ENCODE measurements at regions not wholly inside any gene's neighbourhood (a gene's known extent, or its start where the extent isn't known, plus 50 kb on each side); places are given as distances from the start of the nearest gene placed in this dataset.

GRCh38 chr20:23192469-23192868 lies 106.3 kb upstream of the CD93 start:
- no peak for TF ChIP-seq CTCF (IDR thresholded peaks at IDR 0.05; ENCODE audit: borderline replicate concordance, insufficient read depth, low read depth, low read length)

GRCh38 chr20:23190557-23190956 lies 104.4 kb upstream of the CD93 start:
- TF ChIP-seq CTCF (IDR thresholded peaks at IDR 0.05; ENCODE audit: borderline replicate concordance, insufficient read depth, low read depth, low read length): no peak
- no peak overlapping the region for H3K4me3 ChIP-seq (ENCODE audit: low read depth, low read length)

More at GRCh38 chr20:23192469-23192868, 106.3 kb upstream of the CD93 start:
- H3K4me3 ChIP-seq (ENCODE audit: low read depth, low read length): no peak overlapping the region

DNA sequence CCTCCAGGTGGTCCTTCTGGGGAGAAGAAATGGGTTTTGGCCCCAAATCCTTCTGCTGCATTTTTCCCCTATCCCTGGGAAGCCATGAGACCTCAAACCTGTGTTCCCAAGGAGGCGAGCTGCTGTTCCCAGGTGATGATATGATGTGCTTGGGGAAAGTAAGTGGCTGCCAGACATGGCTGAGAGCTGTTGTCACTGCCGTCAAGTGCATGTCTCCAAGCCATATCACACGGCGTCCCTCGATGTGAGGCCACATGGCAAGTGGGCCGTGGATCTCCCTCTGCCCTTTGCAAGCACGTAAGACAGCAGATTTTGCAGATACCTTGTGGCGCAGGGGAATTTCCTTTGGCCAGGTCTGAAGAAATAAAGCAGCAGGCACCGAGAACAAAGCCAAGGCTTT lies 103.7 kb upstream of the CD93 start:
- no peak for TF ChIP-seq CTCF (IDR thresholded peaks at IDR 0.05; ENCODE audit: borderline replicate concordance, insufficient read depth, low read depth, low read length)

DNA sequence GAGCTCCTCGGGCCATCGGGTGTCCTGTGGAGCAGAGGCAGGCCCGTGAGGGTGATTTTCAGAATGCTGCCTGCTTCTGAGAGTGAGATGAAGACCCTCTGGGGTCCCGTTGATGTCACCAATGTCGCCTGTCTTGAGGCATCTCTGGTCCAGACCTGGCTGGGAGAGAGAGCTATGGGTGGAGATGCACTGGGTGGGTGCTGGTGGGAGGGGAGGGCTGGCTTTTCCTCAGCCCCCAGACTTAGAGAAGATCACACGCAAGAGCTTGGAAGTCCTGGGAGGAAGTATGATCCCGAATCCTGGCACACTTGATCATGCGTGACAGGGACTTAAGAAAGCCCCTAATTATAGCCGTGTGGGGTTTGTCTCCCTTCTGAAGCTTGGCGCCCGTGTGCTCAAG lies 103.2 kb upstream of the CD93 start:
- no peak overlapping the region for H3K4me3 ChIP-seq (ENCODE audit: low read depth, low read length)
- TF ChIP-seq CTCF (IDR thresholded peaks at IDR 0.05; ENCODE audit: borderline replicate concordance, insufficient read depth, low read depth, low read length): no peak

More for the DNA sequence above, 103.7 kb upstream of the CD93 start:
- no peak overlapping the region for H3K4me3 ChIP-seq (ENCODE audit: low read depth, low read length)

DNA sequence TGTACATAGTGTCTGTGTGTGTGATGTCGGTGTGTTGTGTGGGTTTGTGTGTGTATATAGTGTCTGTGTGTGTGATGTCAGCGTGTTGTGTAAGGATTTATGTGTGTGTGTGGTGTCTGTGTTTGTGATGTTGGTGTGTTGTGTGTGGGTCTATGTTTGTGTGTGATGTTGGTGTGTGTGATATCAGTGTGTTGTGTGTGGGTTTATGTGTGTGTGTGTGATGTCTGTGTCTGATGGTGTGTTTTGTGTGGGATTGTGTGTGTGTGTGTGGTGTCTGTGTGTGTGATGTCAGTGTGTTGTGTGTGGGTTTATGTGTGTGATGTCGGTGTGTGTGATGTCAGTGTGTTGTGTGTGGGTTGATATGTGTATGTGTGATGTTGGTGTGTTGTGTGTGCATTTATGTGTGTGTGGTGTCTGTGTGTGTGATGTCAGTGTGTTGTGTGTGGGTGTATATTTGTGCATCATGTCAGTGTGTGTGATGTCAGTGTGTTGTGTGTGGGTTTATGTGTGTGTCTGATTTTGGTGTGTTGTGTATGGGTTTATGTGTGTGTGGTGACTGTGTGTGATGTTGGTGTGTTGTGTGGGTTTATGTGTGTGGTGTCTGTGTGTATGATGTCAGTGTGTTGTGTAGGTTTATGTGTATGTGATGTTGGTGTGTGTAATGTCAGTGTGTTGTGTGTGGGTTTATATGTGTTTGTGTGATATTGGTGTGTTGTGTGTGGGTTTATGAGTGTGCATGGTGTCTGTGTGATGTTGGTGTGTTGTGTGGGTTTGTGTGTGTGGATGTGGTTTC lies 102.4 kb upstream of the CD93 start:
- H3K4me3 ChIP-seq (ENCODE audit: low read depth, low read length): no peak overlapping the region
- TF ChIP-seq CTCF (IDR thresholded peaks at IDR 0.05; ENCODE audit: borderline replicate concordance, insufficient read depth, low read depth, low read length): no peak

DNA sequence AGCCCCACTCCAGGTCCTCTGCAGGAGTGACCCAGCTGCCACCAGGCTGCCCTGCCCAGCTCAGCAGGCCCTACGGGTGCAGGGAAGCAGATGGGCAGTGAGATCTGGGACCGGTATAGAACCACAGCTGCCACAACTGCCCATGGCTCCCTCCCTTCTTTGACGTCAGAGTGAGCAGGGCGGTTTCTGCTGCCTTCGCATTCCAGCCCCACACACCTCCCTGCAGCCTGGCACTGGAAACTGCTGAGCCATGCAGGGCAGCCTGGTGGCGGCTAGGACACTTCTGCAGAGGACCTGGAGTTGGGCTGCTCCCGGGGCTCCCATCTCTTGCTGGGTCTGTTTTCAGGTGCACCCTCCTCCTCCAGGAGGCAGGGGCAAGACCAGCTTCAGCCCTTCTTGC lies 101.6 kb upstream of the CD93 start:
- no peak overlapping the region for H3K4me3 ChIP-seq (ENCODE audit: low read depth, low read length)
- TF ChIP-seq CTCF (IDR thresholded peaks at IDR 0.05; ENCODE audit: borderline replicate concordance, insufficient read depth, low read depth, low read length): no peak

DNA sequence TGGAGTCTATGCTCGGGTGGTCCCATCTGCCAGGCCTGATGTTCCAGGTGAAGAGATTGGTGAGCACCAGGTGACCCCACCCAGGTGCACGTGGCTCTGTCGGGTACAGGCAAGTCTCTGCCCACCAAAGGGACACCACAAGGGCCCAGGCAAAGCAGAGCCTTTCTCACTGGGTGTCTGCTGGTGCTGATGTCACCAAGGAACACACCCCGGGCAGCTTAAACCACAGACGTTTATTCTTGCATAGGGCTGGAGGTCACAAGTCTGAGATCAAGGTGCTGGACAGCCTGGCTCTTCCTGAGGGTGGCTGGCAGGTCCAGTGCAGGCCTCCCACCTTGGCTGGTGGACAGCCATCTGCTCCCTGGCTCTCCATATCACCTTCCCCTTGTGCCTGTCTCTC lies 100.7 kb upstream of the CD93 start:
- TF ChIP-seq CTCF (IDR thresholded peaks at IDR 0.05; ENCODE audit: borderline replicate concordance, insufficient read depth, low read depth, low read length): no peak
- no peak overlapping the region for H3K4me3 ChIP-seq (ENCODE audit: low read depth, low read length)
